ENCODE measurements at regions not wholly inside any gene's neighbourhood (a gene's known extent, or its start where the extent isn't known, plus 50 kb on each side); places are given as distances from the start of the nearest gene placed in this dataset.

GRCh38 chr2:200189964-200190363, 116.5 kb upstream of the SPATS2L start:
- TF ChIP-seq CTCF (IDR thresholded peaks at IDR 0.05) (no peak), POLR2A (IDR thresholded peaks at IDR 0.05) (no peak)
